Lower lobe of right lung (tissue), 2 donors: ENCODE measurements at regions not wholly inside any gene's neighbourhood (a gene's known extent, or its start where the extent isn't known, plus 50 kb on each side); places are given as distances from the start of the nearest gene placed in this dataset.
"Not testable (repeated sequence)": the region's sequence is repeated elsewhere in the genome, so short reads cannot be mapped to it uniquely, and the experiment has no call there.

Experiments used
- ATAC-seq, 2 donors: fragments of 200-7000 bp; cut with Tn5 transposase; one replicate each; pipeline ENCODE4 v1.9.1; 2020 to 2022; ENCODE audit warnings: mild to moderate bottlenecking in 2 of 2, moderate library complexity in 2 of 2
- DNase-seq: peaks from one replicate; pipeline ENCODE4 v3.0.0-alpha.2; 2020
- H3K27ac ChIP-seq: fragments of 200-600 bp; one replicate; pipeline ENCODE4 v1.8.0; 2022
- H3K27me3 ChIP-seq: fragments of 200-600 bp; one replicate; pipeline ENCODE4 v1.8.0; 2022; ENCODE audit warnings: low read depth
- H3K36me3 ChIP-seq: fragments of 200-600 bp; one replicate; pipeline ENCODE4 v1.8.0; 2022; ENCODE audit warnings: mild to moderate bottlenecking
- H3K4me1 ChIP-seq: fragments of 200-600 bp; one replicate; pipeline ENCODE4 v1.8.0; 2022
- H3K4me3 ChIP-seq: fragments of 200-600 bp; one replicate; pipeline ENCODE4 v1.8.0; 2022; ENCODE audit warnings: mild to moderate bottlenecking
- H3K9me3 ChIP-seq: fragments of 200-600 bp; one replicate; pipeline ENCODE4 v1.8.0; 2022
- intact Hi-C: fragments of 100-400 bp; cut with DNase I; formaldehyde crosslinking; loops from one replicate; pipeline ENCODE4 v1.11.0; 2022
- donor health status: DM: no; HTN: yes; CAD: no; lungs with severe emphysema.

GRCh38 chr2:95767531-95767930 is 175.7 kb downstream of the TRIM43 start:
- H3K4me1 ChIP-seq, DNase-seq, intact Hi-C loops, H3K9me3 ChIP-seq, H3K36me3 ChIP-seq, H3K4me3 ChIP-seq, ATAC-seq, H3K27me3 ChIP-seq, H3K27ac ChIP-seq: not testable (repeated sequence)

DNA sequence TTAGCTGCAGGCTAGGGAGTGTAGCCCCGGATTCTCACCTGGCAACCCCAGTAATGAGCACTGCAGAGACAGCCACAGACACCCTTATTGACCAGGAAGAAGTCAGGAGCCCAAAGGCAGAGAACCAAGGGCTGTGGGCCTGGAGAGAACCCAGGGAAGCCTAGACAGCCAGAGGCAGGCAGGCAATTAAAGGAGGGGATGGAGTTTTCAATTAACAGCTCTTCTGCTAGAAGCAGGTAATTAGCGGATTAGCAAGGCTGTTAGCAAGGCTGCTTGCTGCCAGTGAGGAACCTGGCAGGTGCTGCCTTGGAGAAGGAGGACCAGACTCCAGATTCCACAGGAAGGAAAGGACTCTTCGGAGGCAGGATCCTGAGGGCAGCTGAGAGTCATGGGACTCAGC is 176.1 kb downstream of the TRIM43 start:
- H3K27ac ChIP-seq, H3K9me3 ChIP-seq, DNase-seq: not testable (repeated sequence)

GRCh38 chr2:95769256-95769655 is 177.5 kb downstream of the TRIM43 start:
- H3K27me3 ChIP-seq, intact Hi-C loops, H3K27ac ChIP-seq, H3K4me1 ChIP-seq, H3K9me3 ChIP-seq, H3K4me3 ChIP-seq, H3K36me3 ChIP-seq, DNase-seq, ATAC-seq: not testable (repeated sequence)

More for the DNA sequence above, 176.1 kb downstream of the TRIM43 start:
- H3K4me3 ChIP-seq, intact Hi-C loops, H3K27me3 ChIP-seq, ATAC-seq, H3K36me3 ChIP-seq, H3K4me1 ChIP-seq: not testable (repeated sequence)

GRCh38 chr2:95770726-95771125 is 178.9 kb downstream of the TRIM43 start:
- H3K36me3 ChIP-seq, H3K4me1 ChIP-seq, H3K9me3 ChIP-seq, H3K27ac ChIP-seq, intact Hi-C loops, H3K4me3 ChIP-seq, ATAC-seq, DNase-seq, H3K27me3 ChIP-seq: not testable (repeated sequence)

GRCh38 chr2:95774322-95775192 is 182.8 kb downstream of the TRIM43 start:
- DNase-seq, H3K27ac ChIP-seq, H3K9me3 ChIP-seq, H3K36me3 ChIP-seq, H3K4me1 ChIP-seq, H3K27me3 ChIP-seq, H3K4me3 ChIP-seq, ATAC-seq, intact Hi-C loops: not testable (repeated sequence)

GRCh38 chr2:95775193-95775531 is 183.4 kb downstream of the TRIM43 start:
- ATAC-seq, H3K36me3 ChIP-seq, DNase-seq, H3K27ac ChIP-seq, H3K27me3 ChIP-seq, intact Hi-C loops, H3K4me3 ChIP-seq, H3K9me3 ChIP-seq, H3K4me1 ChIP-seq: not testable (repeated sequence)
